ENCODE measurements at regions not wholly inside any gene's neighbourhood (a gene's known extent, or its start where the extent isn't known, plus 50 kb on each side); places are given as distances from the start of the nearest gene placed in this dataset.

- H3K27ac ChIP-seq (ENCODE audit: low read depth, low read length): no peak overlapping the region
- no peak for TF ChIP-seq CTCF (IDR thresholded peaks at IDR 0.05; ENCODE audit: low read depth, low read length)
- no peak overlapping the region for H3K4me3 ChIP-seq (ENCODE audit: low read depth, low read length)
- H3K27me3 ChIP-seq (ENCODE audit: control insufficient read depth, insufficient read depth, low read length): no peaks in the 10 kb centered on the region
- POLR2A ChIA-PET: no interaction called here
- CTCF ChIA-PET: no interaction called here
- H3K9me3 ChIP-seq (ENCODE audit: control insufficient read depth, insufficient read depth, low read length): no peaks in the 10 kb centered on the region
- DNase-seq (ENCODE audit: low read depth, low spot score): no peak
Measured at GRCh38 chr2:228649876-228650275, 468.4 kb upstream of the SPHKAP start.

GRCh38 chr2:228649447-228649846, 468.0 kb upstream of the SPHKAP start:
- Histone ChIP-seq H3K4me3 (ENCODE audit: low read depth, low read length) (no peak overlapping the region), H3K27me3 (ENCODE audit: control insufficient read depth, insufficient read depth, low read length) (no peaks in the 10 kb centered on the region), H3K9me3 (ENCODE audit: control insufficient read depth, insufficient read depth, low read length) (no peaks in the 10 kb centered on the region), H3K27ac (ENCODE audit: low read depth, low read length) (no peak overlapping the region)
- TF ChIP-seq CTCF (IDR thresholded peaks at IDR 0.05; ENCODE audit: low read depth, low read length): no peak
- ChIA-PET POLR2A (no interaction called here), CTCF (interaction anchor here (0.9 kb wide), 1 partner anchor 8 kb away, joined by 4 read pairs; no protein-coding TSS in a partner anchor)
- DNase-seq (ENCODE audit: low read depth, low spot score): no peak

GRCh38 chr2:228648541-228648940, 467.1 kb upstream of the SPHKAP start:
- POLR2A ChIA-PET: no interaction called here
- TF ChIP-seq CTCF (IDR thresholded peaks at IDR 0.05; ENCODE audit: low read depth, low read length): no peak
- Histone ChIP-seq H3K9me3 (ENCODE audit: control insufficient read depth, insufficient read depth, low read length) (no peaks in the 10 kb centered on the region), H3K4me3 (ENCODE audit: low read depth, low read length) (no peak overlapping the region), H3K27me3 (ENCODE audit: control insufficient read depth, insufficient read depth, low read length) (no peaks in the 10 kb centered on the region), H3K27ac (ENCODE audit: low read depth, low read length) (no peak overlapping the region)
- no peak for DNase-seq (ENCODE audit: low read depth, low spot score)
- CTCF ChIA-PET: interaction anchor here (0.9 to 1.0 kb wide), 1 partner anchor 9 kb away, joined by 4 read pairs; no protein-coding TSS in a partner anchor

GRCh38 chr2:228646061-228646460, 464.6 kb upstream of the SPHKAP start:
- no peak overlapping the region for H3K4me3 ChIP-seq (ENCODE audit: low read depth, low read length)
- H3K27ac ChIP-seq (ENCODE audit: low read depth, low read length): no peak overlapping the region
- no peak for TF ChIP-seq CTCF (IDR thresholded peaks at IDR 0.05; ENCODE audit: low read depth, low read length)
- no peak for DNase-seq (ENCODE audit: low read depth, low spot score)
- no peaks in the 10 kb centered on the region for H3K27me3 ChIP-seq (ENCODE audit: control insufficient read depth, insufficient read depth, low read length)
- CTCF ChIA-PET: interaction anchor here (1.0 to 1.4 kb wide), 2 partner anchors 12 to 756 kb away, joined by 3 to 4 read pairs; no protein-coding TSS in a partner anchor
- POLR2A ChIA-PET: no interaction called here
- H3K9me3 ChIP-seq (ENCODE audit: control insufficient read depth, insufficient read depth, low read length): no peaks in the 10 kb centered on the region

GRCh38 chr2:228644199-228644598, 462.7 kb upstream of the SPHKAP start:
- POLR2A ChIA-PET: no interaction called here
- CTCF ChIA-PET: no interaction called here
- no peak overlapping the region for H3K4me3 ChIP-seq (ENCODE audit: low read depth, low read length)
- no peaks in the 10 kb centered on the region for H3K9me3 ChIP-seq (ENCODE audit: control insufficient read depth, insufficient read depth, low read length)
- DNase-seq (ENCODE audit: low read depth, low spot score): no peak
- TF ChIP-seq CTCF (IDR thresholded peaks at IDR 0.05; ENCODE audit: low read depth, low read length): no peak
- H3K27me3 ChIP-seq (ENCODE audit: control insufficient read depth, insufficient read depth, low read length): no peaks in the 10 kb centered on the region
- no peak overlapping the region for H3K27ac ChIP-seq (ENCODE audit: low read depth, low read length)

All from AG04450 (cell line).